ENCODE measurements at regions not wholly inside any gene's neighbourhood (a gene's known extent, or its start where the extent isn't known, plus 50 kb on each side); places are given as distances from the start of the nearest gene placed in this dataset.

DNA sequence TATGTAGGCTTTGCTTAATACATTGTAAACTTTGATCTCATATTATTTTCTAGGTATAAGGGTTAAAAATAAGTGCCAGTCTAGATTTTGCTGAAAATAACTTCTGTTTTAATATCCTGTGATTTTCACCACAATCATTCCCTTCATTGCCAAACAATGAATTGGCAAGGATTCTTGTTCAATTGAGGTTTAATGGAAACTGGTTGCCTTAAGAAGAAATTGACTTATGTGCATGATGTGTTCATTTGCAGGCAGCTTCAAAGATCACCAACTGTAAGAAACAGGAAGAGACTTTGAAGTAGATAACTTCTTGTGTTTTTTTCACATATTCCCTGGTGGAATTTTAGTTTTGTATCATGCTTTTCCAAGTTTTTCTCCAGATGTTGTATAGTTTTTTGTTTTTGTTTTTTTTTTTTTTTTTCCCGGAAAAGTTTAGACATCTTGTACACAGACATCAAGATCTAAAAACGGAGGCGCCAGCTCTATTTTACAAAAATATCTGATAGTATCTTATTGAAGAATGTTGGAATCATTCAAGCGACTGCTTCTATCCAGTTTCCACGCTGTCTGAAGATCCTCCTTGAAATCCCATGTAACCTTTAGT is 108.3 kb downstream of the POSTN start:
- TF ChIP-seq, protein P1, sequence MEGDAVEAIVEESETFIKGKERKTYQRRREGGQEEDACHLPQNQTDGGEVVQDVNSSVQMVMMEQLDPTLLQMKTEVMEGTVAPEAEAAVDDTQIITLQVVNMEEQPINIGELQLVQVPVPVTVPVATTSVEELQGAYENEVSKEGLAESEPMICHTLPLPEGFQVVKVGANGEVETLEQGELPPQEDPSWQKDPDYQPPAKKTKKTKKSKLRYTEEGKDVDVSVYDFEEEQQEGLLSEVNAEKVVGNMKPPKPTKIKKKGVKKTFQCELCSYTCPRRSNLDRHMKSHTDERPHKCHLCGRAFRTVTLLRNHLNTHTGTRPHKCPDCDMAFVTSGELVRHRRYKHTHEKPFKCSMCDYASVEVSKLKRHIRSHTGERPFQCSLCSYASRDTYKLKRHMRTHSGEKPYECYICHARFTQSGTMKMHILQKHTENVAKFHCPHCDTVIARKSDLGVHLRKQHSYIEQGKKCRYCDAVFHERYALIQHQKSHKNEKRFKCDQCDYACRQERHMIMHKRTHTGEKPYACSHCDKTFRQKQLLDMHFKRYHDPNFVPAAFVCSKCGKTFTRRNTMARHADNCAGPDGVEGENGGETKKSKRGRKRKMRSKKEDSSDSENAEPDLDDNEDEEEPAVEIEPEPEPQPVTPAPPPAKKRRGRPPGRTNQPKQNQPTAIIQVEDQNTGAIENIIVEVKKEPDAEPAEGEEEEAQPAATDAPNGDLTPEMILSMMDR (IDR thresholded peaks at IDR 0.05): no peak
- TF ChIP-seq POLR2AphosphoS5 (IDR thresholded peaks at IDR 0.05) (no peak), POLR2A (IDR thresholded peaks at IDR 0.05) (no peak)
- Histone ChIP-seq H3K36me3 (no peaks in the 10 kb centered on the region), H3K27me3 (no peaks in the 10 kb centered on the region), H3K27ac (no peak overlapping the region), H3K9me3 (no peaks in the 10 kb centered on the region), H3K4me3 (no peak overlapping the region), H3K4me1 (no peaks in the 10 kb centered on the region)
- DNase-seq (ENCODE audit: low spot score in 2 of 2): no peak
- intact Hi-C loops (cut with DNase I; ENCODE audit: low total_unique reads): no loop called here

DNA sequence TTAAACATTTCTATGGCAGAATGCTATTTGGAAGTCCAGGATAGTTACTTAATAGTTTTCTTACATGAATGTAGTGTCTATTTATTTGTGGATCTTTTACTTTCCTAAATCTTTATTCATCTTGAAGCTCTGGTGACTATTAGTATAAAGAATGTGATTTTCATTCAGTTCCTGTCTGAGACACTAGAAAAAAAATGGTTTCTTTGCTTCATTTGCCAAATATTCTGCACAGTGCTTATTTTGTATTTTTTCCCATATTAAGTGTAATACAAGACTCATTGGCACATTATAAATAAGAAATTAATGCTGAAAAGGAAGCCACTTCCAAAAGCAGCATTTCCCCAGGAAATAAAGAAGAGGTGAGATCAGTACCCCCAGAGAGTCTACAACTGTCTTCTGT is 109.8 kb downstream of the POSTN start:
- Histone ChIP-seq H3K4me3 (no peak overlapping the region), H3K36me3 (no peaks in the 10 kb centered on the region), H3K27me3 (no peaks in the 10 kb centered on the region), H3K27ac (peak overlapping the region; percentile 3 to 40), H3K9me3 (no peaks in the 10 kb centered on the region), H3K4me1 (no peaks in the 10 kb centered on the region)
- DNase-seq (ENCODE audit: low spot score in 2 of 2): no peak
- TF ChIP-seq, protein P1 (IDR thresholded peaks at IDR 0.05): no peak
- TF ChIP-seq POLR2A (IDR thresholded peaks at IDR 0.05) (no peak), POLR2AphosphoS5 (IDR thresholded peaks at IDR 0.05) (no peak)
- intact Hi-C loops (cut with DNase I; ENCODE audit: low total_unique reads): no loop called here

DNA sequence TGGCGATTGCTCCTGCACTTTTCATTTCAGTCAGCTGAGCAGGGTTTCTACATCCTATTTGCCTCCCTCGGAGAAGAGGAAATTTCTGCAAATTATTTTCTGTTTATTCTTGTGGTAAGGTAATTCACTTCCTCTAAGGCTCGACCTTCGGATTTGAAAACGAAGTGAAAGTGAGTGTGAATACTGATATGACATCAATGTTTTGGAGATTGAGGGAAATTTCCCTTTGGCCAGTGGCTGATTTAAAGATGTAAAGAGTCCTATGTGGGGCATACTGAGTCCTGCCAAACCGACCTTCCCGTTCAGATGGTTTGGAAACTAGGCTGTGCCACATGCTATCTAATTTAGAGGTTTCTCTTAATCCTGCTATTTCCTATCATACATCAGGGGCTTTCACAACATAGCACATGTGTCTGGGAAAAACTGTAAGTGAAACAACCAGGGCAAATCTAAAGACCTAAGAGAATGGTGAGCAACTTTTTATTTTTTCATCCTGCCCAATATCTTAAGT is 112.3 kb downstream of the POSTN start:
- Histone ChIP-seq H3K9me3 (no peaks in the 10 kb centered on the region), H3K27me3 (no peaks in the 10 kb centered on the region), H3K4me1 (no peaks in the 10 kb centered on the region), H3K27ac (peak overlapping the region; percentile 4 to 19), H3K36me3 (no peaks in the 10 kb centered on the region), H3K4me3 (peak overlapping the region in 1 of 3 donors; percentile 12)
- intact Hi-C loops (cut with DNase I; ENCODE audit: low total_unique reads): no loop called here
- no peak for TF ChIP-seq POLR2A (IDR thresholded peaks at IDR 0.05)
- TF ChIP-seq, protein P1 (IDR thresholded peaks at IDR 0.05): no peak
- no peak for TF ChIP-seq POLR2AphosphoS5 (IDR thresholded peaks at IDR 0.05)
- DNase-seq (ENCODE audit: low spot score in 2 of 2): no peak

DNA sequence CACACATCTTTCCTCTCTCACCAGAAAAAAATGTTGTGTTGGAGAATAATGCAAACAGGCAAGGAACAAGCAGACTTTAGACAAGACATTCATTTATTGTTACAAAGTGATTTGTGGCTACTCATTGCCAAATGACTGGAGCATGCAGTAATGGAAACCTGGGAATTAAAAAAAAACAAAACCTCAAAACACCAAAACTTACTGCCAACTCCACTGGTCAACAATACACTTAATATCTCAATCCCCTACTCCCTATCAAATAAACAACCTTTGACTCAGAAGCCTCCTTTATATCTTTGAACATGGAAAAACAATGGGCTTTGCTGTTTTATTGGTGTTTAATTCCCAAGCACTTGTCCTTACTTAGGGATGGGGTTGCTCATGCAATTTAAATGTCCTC is 112.8 kb downstream of the POSTN start:
- H3K4me1 ChIP-seq: no peaks in the 10 kb centered on the region
- intact Hi-C loops (cut with DNase I; ENCODE audit: low total_unique reads): no loop called here

DNA sequence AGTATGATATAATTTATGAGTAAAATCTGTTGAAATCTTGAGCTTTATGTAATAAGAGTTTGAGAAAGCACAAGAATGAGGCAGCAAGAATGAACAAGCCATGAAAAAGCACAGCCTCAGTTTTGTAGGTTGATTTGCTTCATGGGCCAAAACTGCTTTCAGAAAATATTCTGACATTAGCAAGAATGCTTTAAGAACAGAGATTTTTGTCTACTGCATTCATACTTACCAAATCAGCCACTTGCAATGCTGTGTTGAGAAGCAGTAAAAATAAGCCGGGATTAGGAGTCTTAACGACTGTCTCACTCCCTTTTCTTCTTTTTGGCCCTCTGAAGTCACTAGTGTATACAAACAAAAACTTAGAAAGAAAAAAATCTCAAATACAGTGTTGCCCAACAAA is 114.5 kb downstream of the POSTN start:
- H3K36me3 ChIP-seq: no peaks in the 10 kb centered on the region
- no peaks in the 10 kb centered on the region for H3K4me1 ChIP-seq
- DNase-seq (ENCODE audit: low spot score in 2 of 2): no peak
- H3K27me3 ChIP-seq: no peaks in the 10 kb centered on the region
- no peak overlapping the region for H3K4me3 ChIP-seq
- TF ChIP-seq POLR2AphosphoS5 (IDR thresholded peaks at IDR 0.05) (no peak), POLR2A (IDR thresholded peaks at IDR 0.05) (no peak)
- H3K27ac ChIP-seq: peak overlapping the region; percentile 25 to 34
- intact Hi-C loops (cut with DNase I; ENCODE audit: low total_unique reads): no loop called here
- H3K9me3 ChIP-seq: no peaks in the 10 kb centered on the region

More for the DNA sequence above, 112.8 kb downstream of the POSTN start:
- Histone ChIP-seq H3K36me3 (no peaks in the 10 kb centered on the region), H3K4me3 (peak overlapping the region in 1 of 3 donors; percentile 12), H3K27ac (peak overlapping the region in 1 of 2 donors; percentile 0), H3K27me3 (no peaks in the 10 kb centered on the region), H3K9me3 (no peaks in the 10 kb centered on the region)
- TF ChIP-seq POLR2A (IDR thresholded peaks at IDR 0.05) (no peak), POLR2AphosphoS5 (IDR thresholded peaks at IDR 0.05) (no peak)
- TF ChIP-seq, protein P1 (IDR thresholded peaks at IDR 0.05): no peak
- no peak for DNase-seq (ENCODE audit: low spot score in 2 of 2)
